Stimulated activated CD8-positive, alpha-beta memory T cell treated with anti-CD3 and anti-CD28 coated beads, Interleukin-4, amount 100 ng/mL, for 24 hours (primary cell): ENCODE measurements at regions not wholly inside any gene's neighbourhood (a gene's known extent, or its start where the extent isn't known, plus 50 kb on each side); places are given as distances from the start of the nearest gene placed in this dataset.

ENCODE experiments used
- DNase-seq: peaks from one replicate; pipeline ENCODE4 v3.0.0-alpha.2; 2020; ENCODE audit warnings: low read depth

- DNase-seq = no peak
These were observed 462.9 kb downstream of the CDK5RAP2 start for GRCh38 chr9:120117081-120117480.

GRCh38 chr9:120110520-120110919, 469.4 kb downstream of the CDK5RAP2 start:
- DNase-seq = no peak

GRCh38 chr9:120109242-120109641, 470.7 kb downstream of the CDK5RAP2 start:
- DNase-seq = no peak

- no peak for DNase-seq
These were observed 472.8 kb downstream of the CDK5RAP2 start for GRCh38 chr9:120107138-120107537.

GRCh38 chr9:120104771-120105170, 475.2 kb downstream of the CDK5RAP2 start:
- DNase-seq = no peak

- no peak for DNase-seq
These were observed 479.4 kb downstream of the CDK5RAP2 start for GRCh38 chr9:120100595-120100994.

GRCh38 chr9:120099065-120099464, 480.9 kb downstream of the CDK5RAP2 start:
- no peak for DNase-seq

- DNase-seq = no peak
These were observed 481.4 kb downstream of the CDK5RAP2 start for GRCh38 chr9:120098584-120098983.

GRCh38 chr9:120091206-120091605, 488.8 kb downstream of the CDK5RAP2 start:
- no peak for DNase-seq

GRCh38 chr9:120080849-120081248, 499.1 kb downstream of the CDK5RAP2 start:
- DNase-seq = no peak

- DNase-seq = no peak
These were observed 501.9 kb downstream of the CDK5RAP2 start for GRCh38 chr9:120078112-120078511.

GRCh38 chr9:120071760-120072159, 508.2 kb downstream of the CDK5RAP2 start:
- DNase-seq = no peak

GRCh38 chr9:120066315-120066714, 513.7 kb downstream of the CDK5RAP2 start:
- no peak for DNase-seq

GRCh38 chr9:120065151-120065550, 514.8 kb downstream of the CDK5RAP2 start:
- no peak for DNase-seq

- no peak for DNase-seq
These were observed 535.0 kb downstream of the CDK5RAP2 start for GRCh38 chr9:120045011-120045410.

GRCh38 chr9:120043448-120043847, 536.5 kb downstream of the CDK5RAP2 start:
- no peak for DNase-seq

- no peak for DNase-seq
These were observed 539.1 kb downstream of the CDK5RAP2 start for GRCh38 chr9:120040896-120041295.

- no peak for DNase-seq
These were observed 541.6 kb downstream of the CDK5RAP2 start for GRCh38 chr9:120038342-120038741.

- no peak for DNase-seq
These were observed 547.3 kb downstream of the CDK5RAP2 start for GRCh38 chr9:120032639-120033038.

- DNase-seq = no peak
These were observed 549.1 kb downstream of the CDK5RAP2 start for GRCh38 chr9:120030847-120031246.

- no peak for DNase-seq
These were observed 561.4 kb downstream of the CDK5RAP2 start for GRCh38 chr9:120018550-120018949.

GRCh38 chr9:120018037-120018436, 561.9 kb downstream of the CDK5RAP2 start:
- DNase-seq = no peak

- DNase-seq = no peak
These were observed 563.7 kb downstream of the CDK5RAP2 start for GRCh38 chr9:120016231-120016630.

GRCh38 chr9:120014796-120015195, 565.2 kb downstream of the CDK5RAP2 start:
- DNase-seq = no peak

- DNase-seq = no peak
These were observed 570.1 kb downstream of the CDK5RAP2 start for GRCh38 chr9:120009856-120010255.
